GM19023 (cell line): ENCODE measurements at regions not wholly inside any gene's neighbourhood (a gene's known extent, or its start where the extent isn't known, plus 50 kb on each side); places are given as distances from the start of the nearest gene placed in this dataset.

Source experiments
- ATAC-seq: cut with Tn5 transposase; IDR thresholded peaks from one replicate; pipeline ENCODE4 v1.9.1; 2021; ENCODE audit warnings: mild to moderate bottlenecking, moderate library complexity; ENCODE audit not compliant: unreplicated experiment

- no peak for ATAC-seq
Observed at GRCh38 chr7:93016681-93017381, 100.9 kb downstream of the SAMD9 start.

DNA sequence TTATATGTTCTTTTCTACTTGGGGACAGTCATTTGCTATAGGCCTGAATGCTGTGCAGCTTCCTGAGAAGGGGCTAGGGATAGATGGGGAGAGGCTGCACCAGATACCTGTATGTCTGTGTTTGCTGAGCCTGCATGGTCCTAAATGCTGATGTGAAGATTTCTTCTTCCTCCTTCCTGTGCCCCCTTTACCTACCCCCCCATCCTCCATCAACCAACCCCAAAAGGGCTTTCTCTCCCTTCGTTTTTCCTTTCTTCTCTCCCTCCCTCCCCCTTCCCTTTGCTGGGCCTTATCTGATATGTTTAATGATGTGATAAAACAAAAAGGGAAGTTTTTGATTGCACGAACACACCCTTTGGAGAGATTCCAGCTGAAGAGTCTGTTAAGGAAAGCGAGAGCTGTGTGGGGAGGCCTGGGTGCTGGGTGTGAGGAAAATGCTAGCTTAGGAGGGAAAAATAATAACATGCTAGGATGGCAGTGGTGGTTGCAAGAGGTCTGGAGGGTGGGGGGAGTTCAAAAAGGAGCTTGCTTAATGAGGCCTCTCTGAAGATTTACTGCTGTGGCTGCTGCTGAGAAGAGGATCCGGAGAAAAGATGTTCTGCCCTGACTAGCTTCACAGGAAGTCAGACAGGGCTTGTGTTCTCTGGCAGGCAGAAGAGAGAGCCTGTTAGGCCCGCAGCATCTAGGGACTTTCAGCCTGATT is 101.8 kb downstream of the SAMD9 start:
- no peak for ATAC-seq

DNA sequence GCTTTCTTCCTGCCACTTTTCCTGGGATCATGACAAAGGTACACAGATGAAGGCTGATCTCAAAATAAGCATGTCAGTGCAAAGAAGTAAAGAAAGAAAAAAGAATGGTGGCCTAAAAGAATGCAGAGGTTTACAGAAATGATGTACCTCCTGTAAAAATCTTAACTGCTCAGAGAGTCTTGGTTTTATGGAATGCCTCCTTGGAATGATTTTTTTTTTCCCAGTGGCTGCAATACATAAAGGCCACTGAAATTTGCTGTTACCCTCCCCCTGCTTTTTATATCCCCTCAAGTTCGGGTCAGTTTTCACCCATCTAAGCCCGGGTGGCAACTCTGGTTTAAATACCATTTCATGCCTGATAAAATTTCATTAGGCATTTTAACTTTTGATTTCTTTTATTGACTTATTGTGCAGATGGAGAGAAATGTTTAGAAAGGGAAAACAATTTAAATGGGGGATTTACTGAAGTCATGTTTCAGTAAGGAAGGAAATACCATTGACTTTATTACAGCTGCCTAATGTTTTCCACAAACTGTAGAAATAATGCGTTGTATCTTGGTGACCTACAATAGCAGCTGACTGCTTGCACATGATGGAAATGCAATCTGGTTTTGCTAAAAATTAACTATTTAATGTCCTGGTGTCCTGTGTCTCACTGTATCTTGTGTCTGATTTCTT is 102.5 kb downstream of the SAMD9 start:
- ATAC-seq: no peak

GRCh38 chr7:93014410-93014809 is 103.4 kb downstream of the SAMD9 start:
- ATAC-seq: no peak

DNA sequence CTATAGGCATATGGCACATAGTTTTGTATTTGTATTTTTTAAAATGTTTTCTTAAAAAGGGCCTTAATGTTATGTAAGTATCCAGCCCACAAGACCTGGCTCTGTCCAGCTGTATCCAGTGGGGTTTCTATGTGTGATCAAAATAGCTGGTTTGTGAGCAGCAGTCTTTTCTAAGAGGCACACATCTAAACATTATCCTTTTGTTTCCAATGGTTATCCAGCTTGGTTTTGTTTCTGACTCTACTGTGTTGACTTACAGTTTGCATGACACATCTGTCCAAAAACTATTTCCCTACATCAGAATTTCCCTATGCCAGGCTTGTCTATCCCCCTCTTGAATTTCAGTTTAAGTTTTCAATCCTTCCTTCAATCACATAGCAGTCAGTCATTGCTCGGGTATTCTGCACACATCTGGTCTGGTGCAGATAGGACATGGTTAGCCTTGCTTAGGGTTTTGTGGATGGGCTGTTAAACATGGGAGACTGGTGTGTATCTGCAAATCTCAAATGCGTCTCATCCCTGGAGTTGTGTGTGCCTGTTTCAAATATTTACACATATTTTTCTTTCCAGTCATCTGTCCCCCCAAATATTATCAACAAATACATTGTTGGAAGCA is 104.2 kb downstream of the SAMD9 start:
- ATAC-seq: no peak

DNA sequence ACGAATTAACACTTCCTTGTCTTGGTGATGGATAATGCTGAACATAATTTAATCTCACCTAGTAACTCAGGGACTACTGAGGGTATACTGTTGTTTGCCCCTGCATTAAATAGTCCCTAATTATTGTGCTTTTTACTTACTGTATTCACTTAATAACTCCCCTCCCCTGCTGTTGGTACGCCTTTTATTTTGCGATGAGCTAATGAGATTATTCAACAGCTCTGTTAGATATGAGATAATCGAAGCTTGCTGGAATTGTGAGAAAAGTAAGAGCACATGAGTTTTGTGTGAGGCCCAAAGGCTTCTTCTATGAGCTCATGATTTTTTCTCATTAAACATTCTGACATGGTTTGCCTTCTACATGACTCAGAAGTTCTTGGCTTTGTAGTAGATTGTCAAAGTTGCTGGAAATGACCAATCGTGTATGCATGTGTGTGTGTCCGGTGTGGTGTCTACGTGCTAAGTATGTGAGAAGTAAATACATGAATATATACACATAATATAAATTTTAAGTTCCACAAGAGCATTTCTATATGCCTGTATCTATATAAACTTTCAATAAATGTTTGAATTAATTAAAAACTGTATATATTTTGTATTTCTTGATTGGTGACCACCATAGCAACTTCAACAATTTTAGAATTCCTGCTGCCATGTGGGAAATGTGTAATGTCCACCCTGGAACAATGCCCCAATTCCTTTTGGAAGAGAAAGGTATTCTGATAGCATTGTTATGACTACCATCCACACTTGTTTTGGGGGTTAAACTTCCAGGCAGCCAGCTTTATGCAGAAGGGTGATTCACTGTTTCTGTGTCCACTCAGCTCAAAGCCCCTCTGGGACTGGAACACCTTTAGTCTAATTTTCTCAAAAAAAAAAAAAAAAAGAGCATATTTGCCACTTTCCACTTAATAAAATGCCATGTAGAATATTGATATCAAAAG is 106.2 kb downstream of the SAMD9 start:
- no peak for ATAC-seq

GRCh38 chr7:93008833-93009232 is 108.9 kb downstream of the SAMD9 start:
- ATAC-seq: no peak

GRCh38 chr7:93006480-93007095 is 111.2 kb downstream of the SAMD9 start:
- no peak for ATAC-seq

- ATAC-seq: no peak
Observed at GRCh38 chr7:93004906-93005305, 112.9 kb downstream of the SAMD9 start.

DNA sequence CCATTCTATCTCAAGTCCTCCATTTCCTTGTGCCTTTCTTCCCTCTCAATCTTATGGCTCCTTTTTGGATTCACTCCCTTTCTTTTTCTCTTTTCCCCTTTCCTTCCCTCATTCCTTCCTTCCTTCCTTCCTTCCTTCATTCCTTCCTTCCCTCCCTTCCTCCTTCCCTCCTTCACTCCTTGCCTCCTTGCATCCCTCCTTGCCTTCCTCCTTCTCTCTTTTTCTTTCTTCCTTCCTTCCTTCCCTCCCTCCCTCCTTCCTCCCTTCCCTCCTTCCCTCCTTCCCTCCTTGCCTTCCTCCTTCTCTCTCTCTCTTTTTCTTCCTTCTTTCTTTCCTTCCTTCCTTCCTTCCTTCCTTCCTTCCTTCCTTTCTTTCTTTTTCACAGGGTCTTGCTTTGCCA is 120.1 kb downstream of the SAMD9 start:
- no peak for ATAC-seq

GRCh38 chr7:92997152-92997551 is 120.6 kb downstream of the SAMD9 start:
- no peak for ATAC-seq

DNA sequence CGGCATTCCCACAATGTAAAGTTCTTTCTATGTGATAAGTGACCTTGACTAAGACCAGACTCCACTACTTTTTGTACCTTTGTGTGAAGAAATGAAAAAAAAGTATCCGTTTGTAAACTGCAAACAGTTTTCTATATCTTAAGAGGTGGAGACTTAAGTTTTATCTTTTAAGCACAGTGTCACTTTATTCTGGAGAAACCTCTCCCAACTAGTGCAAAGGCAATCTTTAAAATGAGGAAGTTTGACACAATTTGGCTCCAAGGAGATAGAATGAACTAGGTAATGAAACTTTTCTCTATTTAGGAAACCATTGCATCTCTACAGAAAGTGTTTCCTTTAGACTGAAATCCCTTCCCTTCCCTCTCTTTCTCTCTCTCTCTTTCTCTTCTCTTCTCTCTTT is 122.9 kb downstream of the SAMD9 start:
- no peak for ATAC-seq

GRCh38 chr7:92992932-92993331 is 124.8 kb downstream of the SAMD9 start:
- no peak for ATAC-seq

DNA sequence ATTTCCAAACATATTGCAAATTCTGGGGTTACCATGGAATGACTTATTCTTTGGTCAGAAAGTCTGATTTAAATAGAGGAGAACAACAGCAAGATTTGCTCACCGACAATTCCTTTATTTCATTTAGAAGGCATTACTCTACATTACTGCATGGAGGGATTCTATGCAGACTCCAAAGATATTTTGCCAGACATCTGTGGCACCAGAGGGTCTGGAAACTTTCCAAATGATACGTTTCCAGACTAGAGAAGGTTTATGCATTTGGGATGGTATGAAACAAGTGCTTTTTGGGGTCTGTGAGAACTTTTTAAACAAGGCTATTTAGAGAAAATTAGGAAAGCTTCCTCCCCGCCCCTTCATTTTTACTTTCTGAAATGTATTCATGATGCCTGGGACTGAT is 125.3 kb downstream of the SAMD9 start:
- no peak for ATAC-seq

GRCh38 chr7:92991190-92991589 is 126.6 kb downstream of the SAMD9 start:
- ATAC-seq: no peak

GRCh38 chr7:92988941-92989545 is 128.7 kb downstream of the SAMD9 start:
- no peak for ATAC-seq

DNA sequence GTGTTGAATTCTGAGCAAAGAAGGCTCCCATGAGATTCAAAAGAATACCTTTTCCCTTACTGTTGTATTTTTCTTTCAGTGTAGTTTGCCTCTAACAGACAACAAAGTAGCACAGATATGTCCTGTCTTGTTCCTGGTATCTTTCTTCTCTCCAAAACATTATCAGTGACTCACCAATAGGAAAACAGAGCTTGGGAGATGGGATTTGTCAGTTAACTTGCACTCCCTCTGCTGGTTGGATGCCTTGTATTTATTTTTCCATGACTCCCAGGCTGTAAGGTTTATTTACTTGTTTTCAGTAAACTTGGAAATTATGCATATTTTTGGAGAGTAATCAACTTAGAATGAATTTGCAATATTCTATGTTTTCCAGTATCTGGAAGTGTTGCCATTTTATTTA is 129.7 kb downstream of the SAMD9 start:
- ATAC-seq: no peak

DNA sequence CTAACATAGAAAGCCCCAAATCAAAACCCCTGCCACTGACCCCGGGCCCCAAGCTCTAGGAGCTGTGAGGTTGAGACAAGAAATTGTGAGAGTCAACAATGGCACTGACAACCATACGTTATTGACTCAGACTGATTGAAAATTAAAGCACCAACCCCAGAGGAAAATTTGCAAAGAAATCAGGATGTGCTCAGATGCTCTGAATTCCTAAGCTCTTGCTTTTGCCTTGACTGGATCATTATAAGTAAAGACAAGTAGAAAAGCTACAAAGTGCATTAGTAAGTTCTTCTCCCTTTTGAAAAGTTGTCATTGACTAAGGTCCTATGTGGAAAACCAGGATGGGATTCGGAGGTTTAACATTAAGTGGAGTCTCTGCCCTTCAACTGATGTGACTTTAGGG is 130.2 kb downstream of the SAMD9 start:
- no peak for ATAC-seq

- no peak for ATAC-seq
Observed at GRCh38 chr7:92987095-92987494, 130.7 kb downstream of the SAMD9 start.

GRCh38 chr7:92982928-92983327 is 134.9 kb downstream of the SAMD9 start:
- ATAC-seq: no peak
